Ovary (tissue), 7 donors: ENCODE measurements at regions not wholly inside any gene's neighbourhood (a gene's known extent, or its start where the extent isn't known, plus 50 kb on each side); places are given as distances from the start of the nearest gene placed in this dataset.

ENCODE experiments used
- DNase-seq, 5 donors: peaks; one replicate each; pipeline ENCODE4 v3.0.0-alpha.2; 2019 to 2020
- H3K27ac ChIP-seq, 2 donors: fragments of 200-600 bp; one replicate each; pipeline versions ENCODE4 v1.5.1 to v1.8.0; 2019 to 2022
- H3K27me3 ChIP-seq: fragments of 200-600 bp; one replicate; pipeline ENCODE4 v1.8.0; 2022
- H3K36me3 ChIP-seq: fragments of 200-600 bp; sonication (generic); one replicate; pipeline ENCODE4 v1.5.1; 2019
- H3K4me1 ChIP-seq: one replicate; pipeline ENCODE4 v1.8.1; 2013; ENCODE audit warnings: mild to moderate bottlenecking, moderate library complexity; ENCODE audit not compliant: insufficient read depth
- H3K4me3 ChIP-seq: fragments of 200-600 bp; sonication (generic); one replicate; pipeline ENCODE4 v1.5.1; 2017
- H3K9me3 ChIP-seq, 2 donors: fragments of 200-600 bp in 1 of 2; sonication (generic) in 1 of 2; one replicate each; pipeline versions ENCODE4 v1.5.1 to v1.8.1; 2013 to 2019; ENCODE audit warnings: mild to moderate bottlenecking in 1 of 2, moderate library complexity in 1 of 2
- EP300 ChIP-seq: sonication (generic); formaldehyde crosslinking; IDR thresholded peaks from one replicate; pipeline ENCODE4 v1.6.1; 2017; ENCODE audit warnings: antibody characterized with exemption
- POLR2A ChIP-seq: fragments of 450-650 bp; IDR thresholded peaks from one replicate; pipeline ENCODE4 v1.6.1; 2017; ENCODE audit warnings: antibody characterized with exemption, mild to moderate bottlenecking, moderate library complexity
- WGBS, 3 donors: extraction: QIAGEN DNeasy Blood & Tissue Kit in 1 of 3; methylation state at CpG; one replicate each; pipeline versions ENCODE4 v1.1.5 to v1.1.7; 2013 to 2017; 5-methylcytosine and 5-hydroxymethylcytosine counted together
- intact Hi-C, 4 donors: fragments of 100-400 bp; cut with DNase I; formaldehyde crosslinking; loops; one replicate each; pipeline versions ENCODE4 v1.11.0 to v1.15.1; 2022 to 2023
- TF ChIP-seq, protein P1 (sequence below), 3 donors: fragments of 450-650 bp in 2 of 3; fragments of 200-600 bp in 1 of 3; IDR thresholded peaks; one replicate each; pipeline versions ENCODE4 v1.5.1 to v1.8.0; 2016 to 2022; ENCODE audit warnings: antibody characterized with exemption in 3 of 3, mild to moderate bottlenecking in 1 of 3
- donor health status: DM: no; HTN: no; CAD: no; lungs with moderate emphysema.
- donor health status: DM: no; HTN: no; CAD: no.
- donor health status: Bipolar disorder and iron deficiency.
- donor health status: DM: no; HTN: no; CAD: no.
- donor health status: DM: yes; HTN: yes; CAD: no.

- Histone ChIP-seq H3K36me3 (no peaks in the 10 kb centered on the region), H3K9me3 (no peaks in the 10 kb centered on the region), H3K27ac (no peak overlapping the region), H3K27me3 (no peaks in the 10 kb centered on the region), H3K4me3 (no peak overlapping the region), H3K4me1 (no peaks in the 10 kb centered on the region)
- DNase-seq = no peak
- intact Hi-C loops = no loop called here
- WGBS, 3 donors = 60 to 65% (median 63%) methylated on average over 4 of the region's 4 CpGs
- TF ChIP-seq, protein P1, sequence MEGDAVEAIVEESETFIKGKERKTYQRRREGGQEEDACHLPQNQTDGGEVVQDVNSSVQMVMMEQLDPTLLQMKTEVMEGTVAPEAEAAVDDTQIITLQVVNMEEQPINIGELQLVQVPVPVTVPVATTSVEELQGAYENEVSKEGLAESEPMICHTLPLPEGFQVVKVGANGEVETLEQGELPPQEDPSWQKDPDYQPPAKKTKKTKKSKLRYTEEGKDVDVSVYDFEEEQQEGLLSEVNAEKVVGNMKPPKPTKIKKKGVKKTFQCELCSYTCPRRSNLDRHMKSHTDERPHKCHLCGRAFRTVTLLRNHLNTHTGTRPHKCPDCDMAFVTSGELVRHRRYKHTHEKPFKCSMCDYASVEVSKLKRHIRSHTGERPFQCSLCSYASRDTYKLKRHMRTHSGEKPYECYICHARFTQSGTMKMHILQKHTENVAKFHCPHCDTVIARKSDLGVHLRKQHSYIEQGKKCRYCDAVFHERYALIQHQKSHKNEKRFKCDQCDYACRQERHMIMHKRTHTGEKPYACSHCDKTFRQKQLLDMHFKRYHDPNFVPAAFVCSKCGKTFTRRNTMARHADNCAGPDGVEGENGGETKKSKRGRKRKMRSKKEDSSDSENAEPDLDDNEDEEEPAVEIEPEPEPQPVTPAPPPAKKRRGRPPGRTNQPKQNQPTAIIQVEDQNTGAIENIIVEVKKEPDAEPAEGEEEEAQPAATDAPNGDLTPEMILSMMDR (IDR thresholded peaks at IDR 0.05) = no peak
Measured at GRCh38 chr3:25910997-25911396, 121.1 kb downstream of the OXSM start.

DNA sequence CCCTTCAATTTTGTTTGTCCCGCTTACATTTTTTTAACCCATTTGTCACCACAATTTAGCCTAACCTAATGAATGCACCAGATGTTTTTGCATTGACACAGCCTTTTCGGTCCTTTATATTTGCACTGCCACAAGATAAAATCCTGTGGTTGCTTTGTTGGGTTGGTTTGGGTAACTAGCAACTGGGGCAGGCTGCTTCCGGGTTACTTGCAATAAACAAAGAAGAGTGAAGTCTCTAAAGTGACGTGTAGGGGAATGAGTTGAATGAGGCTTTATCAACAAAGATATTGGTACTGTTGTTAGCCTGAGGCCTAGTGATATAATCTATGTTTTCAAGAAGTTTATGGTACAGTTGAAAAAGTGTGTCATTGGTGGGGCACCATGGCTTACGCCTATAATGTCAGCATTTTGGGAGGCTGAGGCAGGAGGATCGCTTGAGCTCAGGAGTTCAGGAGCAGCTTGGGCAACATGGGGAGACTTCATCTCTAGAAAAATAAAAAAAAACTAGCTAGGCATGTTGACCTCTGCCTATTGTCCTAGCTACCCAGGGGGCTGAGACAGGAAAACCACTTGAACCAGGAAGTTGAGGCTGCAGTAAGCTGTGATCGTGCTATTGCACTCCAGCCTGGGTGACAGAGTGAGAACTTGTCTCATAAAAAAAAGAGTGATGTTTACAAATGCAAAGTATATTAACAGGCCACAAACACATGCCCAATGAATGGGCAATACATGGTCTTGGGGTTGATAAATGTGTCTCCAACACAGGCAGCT, 121.8 kb downstream of the OXSM start:
- WGBS, 3 donors = 87 to 94% (median 91%) methylated on average over 7 of the region's 7 CpGs
- Histone ChIP-seq H3K9me3 (no peaks in the 10 kb centered on the region), H3K27ac (no peak overlapping the region), H3K4me1 (no peaks in the 10 kb centered on the region), H3K4me3 (no peak overlapping the region), H3K27me3 (no peaks in the 10 kb centered on the region), H3K36me3 (no peaks in the 10 kb centered on the region)
- intact Hi-C loops = no loop called here
- TF ChIP-seq EP300 (no peak), POLR2A (no peak)
- TF ChIP-seq, protein P1 (IDR thresholded peaks at IDR 0.05) = no peak
- DNase-seq = no peak

- TF ChIP-seq, protein P1 (IDR thresholded peaks at IDR 0.05) = no peak
- TF ChIP-seq EP300 (no peak), POLR2A (no peak)
- Histone ChIP-seq H3K4me1 (no peaks in the 10 kb centered on the region), H3K4me3 (no peak overlapping the region), H3K36me3 (no peaks in the 10 kb centered on the region), H3K9me3 (no peaks in the 10 kb centered on the region), H3K27ac (no peak overlapping the region), H3K27me3 (no peaks in the 10 kb centered on the region)
- no peak for DNase-seq
- intact Hi-C loops = no loop called here
Measured at GRCh38 chr3:25913179-25913578, 123.3 kb downstream of the OXSM start.

GRCh38 chr3:25915673-25916072, 125.8 kb downstream of the OXSM start:
- 91 to 99% (median 92%) methylated on average over 2 of the region's 2 CpGs for WGBS, 3 donors
- intact Hi-C loops = no loop called here

More at GRCh38 chr3:25915673-25916072, 125.8 kb downstream of the OXSM start:
- H3K36me3 ChIP-seq = no peaks in the 10 kb centered on the region
- H3K27ac ChIP-seq = no peak overlapping the region
- no peaks in the 10 kb centered on the region for H3K4me1 ChIP-seq
- no peak for TF ChIP-seq POLR2A
- TF ChIP-seq EP300 = no peak
- TF ChIP-seq, protein P1 (IDR thresholded peaks at IDR 0.05) = no peak
- no peak for DNase-seq
- H3K27me3 ChIP-seq = no peaks in the 10 kb centered on the region
- H3K9me3 ChIP-seq = no peaks in the 10 kb centered on the region
- no peak overlapping the region for H3K4me3 ChIP-seq
